Retinal pigment epithelial cell (primary cell): ENCODE measurements at regions not wholly inside any gene's neighbourhood (a gene's known extent, or its start where the extent isn't known, plus 50 kb on each side); places are given as distances from the start of the nearest gene placed in this dataset.
"Not testable (repeated sequence)": the region's sequence is repeated elsewhere in the genome, so short reads cannot be mapped to it uniquely, and the experiment has no call there.

Experiments used
- DNase-seq: peaks from one replicate; pipeline ENCODE4 v3.0.0-alpha.2; 2010; ENCODE audit warnings: low read depth
- H3K4me3 ChIP-seq: 2 replicates; pipeline ENCODE4 v1.5.1; 2011; ENCODE audit warnings: mild to moderate bottlenecking, low read length, control low read depth, moderate library complexity
- TF ChIP-seq, protein P1 (sequence below): conservative IDR thresholded peaks from 2 replicates; pipeline ENCODE4 v1.5.1; 2011; ENCODE audit warnings: low read depth, low read length, control low read depth, inconsistent platforms

DNA sequence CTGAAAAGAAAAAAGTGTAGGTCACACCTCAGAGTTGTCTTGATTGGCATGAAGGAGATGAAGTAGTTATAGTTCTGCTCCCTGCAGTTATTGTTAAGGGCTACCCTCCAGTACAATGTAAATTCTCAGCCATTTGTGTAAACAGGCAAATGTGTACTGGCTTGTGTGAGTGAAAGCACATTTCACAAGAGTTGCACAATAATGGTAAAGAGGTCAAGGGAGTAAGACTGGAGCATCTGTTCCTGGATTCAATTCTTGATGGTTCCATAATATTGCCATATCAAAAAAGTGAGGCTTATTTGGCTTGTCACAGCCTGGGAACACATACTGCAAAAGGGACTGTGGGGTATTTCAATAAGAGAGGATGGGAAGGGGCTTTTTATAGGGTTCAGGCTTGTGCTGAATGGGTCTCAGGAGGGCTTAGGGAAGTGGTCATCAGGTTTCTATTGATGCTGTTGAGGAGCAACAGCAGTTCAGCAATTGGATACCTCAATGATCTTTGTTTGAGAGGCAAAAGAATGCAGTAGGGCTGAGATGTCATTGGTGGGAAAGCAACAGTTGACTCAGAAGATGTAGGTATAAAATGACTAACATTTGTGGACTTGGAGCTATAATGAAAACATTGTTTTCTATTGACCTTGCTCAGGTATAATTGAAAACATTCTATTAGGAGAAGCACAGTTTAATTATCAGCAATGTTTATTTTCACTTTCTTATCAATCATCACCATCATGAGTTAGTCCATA lies 402.6 kb downstream of the BCKDHB start:
- no peak overlapping the region for H3K4me3 ChIP-seq
- TF ChIP-seq, protein P1, sequence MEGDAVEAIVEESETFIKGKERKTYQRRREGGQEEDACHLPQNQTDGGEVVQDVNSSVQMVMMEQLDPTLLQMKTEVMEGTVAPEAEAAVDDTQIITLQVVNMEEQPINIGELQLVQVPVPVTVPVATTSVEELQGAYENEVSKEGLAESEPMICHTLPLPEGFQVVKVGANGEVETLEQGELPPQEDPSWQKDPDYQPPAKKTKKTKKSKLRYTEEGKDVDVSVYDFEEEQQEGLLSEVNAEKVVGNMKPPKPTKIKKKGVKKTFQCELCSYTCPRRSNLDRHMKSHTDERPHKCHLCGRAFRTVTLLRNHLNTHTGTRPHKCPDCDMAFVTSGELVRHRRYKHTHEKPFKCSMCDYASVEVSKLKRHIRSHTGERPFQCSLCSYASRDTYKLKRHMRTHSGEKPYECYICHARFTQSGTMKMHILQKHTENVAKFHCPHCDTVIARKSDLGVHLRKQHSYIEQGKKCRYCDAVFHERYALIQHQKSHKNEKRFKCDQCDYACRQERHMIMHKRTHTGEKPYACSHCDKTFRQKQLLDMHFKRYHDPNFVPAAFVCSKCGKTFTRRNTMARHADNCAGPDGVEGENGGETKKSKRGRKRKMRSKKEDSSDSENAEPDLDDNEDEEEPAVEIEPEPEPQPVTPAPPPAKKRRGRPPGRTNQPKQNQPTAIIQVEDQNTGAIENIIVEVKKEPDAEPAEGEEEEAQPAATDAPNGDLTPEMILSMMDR = no peak
- no peak for DNase-seq

DNA sequence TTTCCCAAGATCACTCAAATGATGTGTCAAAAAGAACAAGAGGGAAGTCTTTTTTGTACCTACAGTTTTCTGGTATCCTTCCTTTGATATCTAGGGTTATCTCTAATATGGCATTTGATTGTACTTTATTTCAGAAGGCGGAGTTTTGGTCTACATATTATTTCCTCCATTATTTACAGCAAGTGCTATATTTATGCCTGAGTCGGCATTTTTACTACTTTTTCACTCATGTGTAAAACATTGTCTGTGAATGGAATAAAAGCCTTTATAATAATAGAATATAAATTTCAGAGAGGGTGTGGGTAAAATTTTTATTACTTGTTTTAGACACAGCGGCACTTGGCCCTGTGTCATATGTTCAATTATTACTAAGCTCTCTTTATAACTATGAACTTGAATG lies 398.4 kb downstream of the BCKDHB start:
- no peak for DNase-seq
- TF ChIP-seq, protein P1 = no peak
- H3K4me3 ChIP-seq = no peak overlapping the region

DNA sequence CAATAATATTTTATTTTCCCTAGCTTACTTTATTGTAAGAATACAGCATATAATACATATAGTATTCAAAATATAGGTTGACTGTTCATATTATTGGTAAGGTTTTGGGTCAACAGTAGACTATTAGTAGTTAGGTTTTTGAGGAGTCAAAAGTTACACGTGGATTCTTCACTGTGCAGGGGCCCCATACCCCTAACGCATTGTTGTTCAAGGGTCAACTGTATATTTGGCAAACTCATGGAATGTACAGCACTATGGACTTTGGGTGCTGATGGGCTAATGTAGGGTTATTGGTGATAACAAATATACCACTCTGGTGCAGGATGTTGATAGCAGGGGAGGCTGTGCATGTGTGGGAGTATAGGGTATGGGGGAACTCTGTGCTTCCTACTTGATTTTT lies 397.2 kb downstream of the BCKDHB start:
- TF ChIP-seq, protein P1 = no peak
- no peak for DNase-seq
- no peak overlapping the region for H3K4me3 ChIP-seq

DNA sequence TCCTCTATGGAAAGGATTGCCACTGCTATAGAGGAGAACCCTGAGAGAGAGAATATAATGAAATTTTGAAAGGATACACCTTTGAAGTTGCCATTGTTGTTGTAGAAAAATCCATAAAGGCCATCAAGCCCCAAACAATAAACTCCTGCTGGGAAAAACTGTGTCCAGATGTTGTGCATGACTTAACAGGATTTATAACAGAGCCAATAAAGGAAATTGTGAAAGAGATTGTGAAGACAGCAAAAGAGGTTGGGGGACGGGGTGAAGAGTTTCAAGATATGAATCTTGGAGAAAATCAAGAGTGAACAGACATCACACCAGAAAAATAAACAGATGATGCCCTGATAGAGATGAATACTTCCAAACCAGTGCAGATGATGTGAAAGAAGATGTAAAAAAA lies 396.4 kb downstream of the BCKDHB start:
- DNase-seq = no peak
- TF ChIP-seq, protein P1 = no peak
- no peak overlapping the region for H3K4me3 ChIP-seq

DNA sequence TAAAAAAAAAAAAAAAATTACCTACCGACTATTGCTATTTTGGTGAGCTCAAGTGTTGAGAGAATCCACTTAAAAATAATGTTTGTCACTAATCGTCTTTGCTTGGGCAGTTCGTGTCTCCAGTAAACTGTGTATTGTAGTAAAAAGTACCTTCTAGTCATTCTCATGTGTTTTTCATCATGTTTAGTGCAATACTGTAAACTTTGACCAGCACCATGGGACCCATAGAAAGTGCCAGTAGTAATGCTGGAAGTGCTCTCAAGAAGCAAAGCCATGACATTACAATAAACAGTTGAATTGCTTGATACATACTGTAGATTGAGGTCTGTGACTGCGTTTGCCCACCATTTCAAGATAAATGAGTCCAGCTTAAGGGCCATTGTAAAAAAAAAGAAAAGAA lies 395.2 kb downstream of the BCKDHB start:
- TF ChIP-seq, protein P1 = no peak
- no peak overlapping the region for H3K4me3 ChIP-seq
- no peak for DNase-seq

DNA sequence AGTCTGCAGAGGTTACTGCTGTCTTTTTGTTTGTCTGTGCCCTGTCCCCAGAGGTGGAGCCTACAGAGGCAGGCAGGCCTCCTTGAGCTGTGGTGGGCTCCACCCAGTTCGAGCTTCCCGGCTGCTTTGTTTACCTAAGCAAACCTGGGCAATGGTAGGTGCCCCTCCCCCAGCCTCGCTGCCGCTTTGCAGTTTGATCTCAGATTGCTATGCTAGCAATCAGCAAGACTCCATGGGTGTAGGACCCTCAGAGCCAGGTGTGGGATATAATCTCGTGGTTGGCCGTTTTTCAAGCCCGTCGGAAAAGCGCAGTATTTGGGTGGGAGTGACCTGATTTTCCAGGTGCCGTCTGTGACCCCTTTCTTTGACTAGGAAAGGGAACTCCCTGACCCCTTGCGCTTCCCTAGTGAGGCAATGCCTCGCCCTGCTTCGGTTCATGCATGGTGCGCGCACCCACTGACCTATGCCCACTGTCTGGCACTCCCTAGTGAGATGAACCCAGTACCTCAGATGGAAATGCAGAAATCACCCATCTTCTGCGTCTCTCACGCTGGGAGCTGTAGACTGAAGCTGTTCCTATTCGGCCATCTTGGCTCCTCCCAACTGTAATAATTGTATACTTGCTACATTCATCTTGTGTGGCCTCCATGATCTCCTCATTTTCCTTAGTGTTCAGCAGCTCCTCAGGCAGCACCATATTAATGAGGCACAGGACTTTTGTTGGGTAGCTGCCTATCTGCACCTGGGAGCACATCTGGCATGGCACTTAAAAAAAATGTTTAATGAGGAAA lies 391.4 kb downstream of the BCKDHB start:
- not testable (repeated sequence) for H3K4me3 ChIP-seq, DNase-seq

DNA sequence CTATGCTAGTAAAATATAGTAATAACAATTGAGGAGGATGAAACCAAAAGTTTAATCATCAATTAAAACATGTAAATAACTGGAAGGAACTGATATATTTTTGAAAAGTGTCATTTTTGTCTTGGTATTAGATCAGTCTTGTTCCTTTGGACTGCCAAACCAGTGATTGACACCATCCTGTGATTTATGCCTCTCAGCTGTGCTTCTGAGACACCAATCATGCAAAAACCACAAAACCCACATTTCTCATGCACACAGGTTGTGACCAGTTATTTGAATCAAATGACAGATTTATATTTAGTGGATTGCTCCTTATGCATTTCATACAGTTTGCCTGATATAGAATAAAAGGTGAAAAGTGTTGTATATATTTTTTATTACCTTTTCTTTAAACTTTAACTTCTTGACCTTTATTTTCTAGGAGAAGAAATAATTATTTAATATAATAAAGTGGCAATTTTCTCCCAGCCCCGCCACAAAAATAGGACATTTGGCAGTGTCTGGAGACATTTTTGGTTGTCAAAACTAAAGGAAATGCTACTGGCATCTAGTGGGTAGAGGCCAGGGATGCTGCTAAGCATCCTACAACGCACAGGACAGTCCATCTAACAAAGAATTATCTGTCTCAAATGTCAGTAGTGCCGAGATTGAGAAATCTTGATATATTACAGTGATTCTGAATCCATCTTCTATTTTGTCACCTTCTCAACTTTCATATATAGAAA lies 383.6 kb downstream of the BCKDHB start:
- no peak overlapping the region for H3K4me3 ChIP-seq
- TF ChIP-seq, protein P1 = no peak
- DNase-seq = no peak
